Thymus (tissue), 11 donors: ENCODE measurements at regions not wholly inside any gene's neighbourhood (a gene's known extent, or its start where the extent isn't known, plus 50 kb on each side); places are given as distances from the start of the nearest gene placed in this dataset.
A peak's percentile ranks its signal among the peaks of the same experiment; 100 is the strongest.
"Not testable (repeated sequence)": the region's sequence is repeated elsewhere in the genome, so short reads cannot be mapped to it uniquely, and the experiment has no call there.

ENCODE experiments used
- DNase-seq, 9 donors: peaks; one replicate each; pipeline ENCODE4 v3.0.0-alpha.2; 2013; ENCODE audit warnings: low spot score in 9 of 9, low read depth in 6 of 9, missing footprints in 1 of 9
- H3K27ac ChIP-seq, 2 donors: one replicate each; pipeline ENCODE4 v1.5.1; 2013; ENCODE audit warnings: control low read depth in 1 of 2, low read depth in 1 of 2, low read length in 1 of 2, mild to moderate bottlenecking in 1 of 2, moderate library complexity in 1 of 2
- H3K27me3 ChIP-seq, 2 donors: one replicate each; pipeline ENCODE4 v1.5.1; 2013; ENCODE audit warnings: low read length in 1 of 2; ENCODE audit not compliant: control insufficient read depth in 2 of 2, insufficient read depth in 1 of 2
- H3K36me3 ChIP-seq, 2 donors: one replicate each; pipeline ENCODE4 v1.5.1; 2013; ENCODE audit warnings: low read length in 1 of 2, mild to moderate bottlenecking in 1 of 2, moderate library complexity in 1 of 2; ENCODE audit not compliant: control insufficient read depth in 2 of 2, insufficient read depth in 2 of 2
- H3K4me1 ChIP-seq, 2 donors: one replicate each; pipeline ENCODE4 v1.5.1; 2013; ENCODE audit warnings: low read length in 2 of 2; ENCODE audit not compliant: control insufficient read depth in 2 of 2, insufficient read depth in 2 of 2
- H3K4me3 ChIP-seq, 2 donors: one replicate each; pipeline ENCODE4 v1.5.1; 2013; ENCODE audit warnings: low read length in 2 of 2, control low read depth in 1 of 2, mild to moderate bottlenecking in 1 of 2
- H3K9me3 ChIP-seq, 2 donors: one replicate each; pipeline ENCODE4 v1.5.1; 2013; ENCODE audit warnings: low read length in 1 of 2, mild to moderate bottlenecking in 1 of 2; ENCODE audit not compliant: control insufficient read depth in 2 of 2, insufficient read depth in 1 of 2
- WGBS: extraction: QIAGEN DNeasy Blood & Tissue Kit; methylation state at CpG from one replicate; pipeline ENCODE4 v1.1.7; 2013; 5-methylcytosine and 5-hydroxymethylcytosine counted together
- donor health status: healthy.

DNA sequence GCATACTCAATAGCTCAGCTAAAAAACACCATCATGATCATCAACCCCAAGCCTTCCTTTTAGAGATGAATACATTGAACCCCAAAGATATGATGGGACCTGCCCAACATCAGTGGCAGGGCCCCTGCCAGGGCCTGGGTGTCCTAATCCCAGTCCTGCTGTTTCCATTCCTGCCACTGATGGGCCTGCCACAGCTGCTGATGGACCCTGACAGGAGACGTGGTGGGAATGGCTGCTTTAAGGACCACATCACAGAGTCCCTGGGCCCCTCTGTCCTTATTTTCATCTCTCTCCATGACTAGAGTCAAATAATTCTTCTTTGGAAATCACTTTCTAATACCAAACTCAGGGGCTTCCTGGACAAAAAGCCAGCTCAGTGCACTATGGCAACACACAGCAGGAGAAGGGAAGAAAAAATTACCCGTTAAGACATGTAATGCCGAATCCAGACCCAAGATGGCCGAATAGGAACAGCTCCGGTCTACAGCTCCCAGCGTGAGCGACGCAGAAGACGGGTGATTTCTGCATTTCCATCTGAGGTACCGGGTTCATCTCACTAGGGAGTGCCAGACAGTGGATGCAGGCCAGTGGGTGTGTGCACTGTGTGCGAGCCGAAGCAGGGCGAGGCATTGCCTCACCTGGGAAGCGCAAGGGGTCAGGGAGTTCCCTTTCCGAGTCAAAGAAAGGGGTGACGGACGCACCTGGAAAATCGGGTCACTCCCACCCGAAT is 160.6 kb upstream of the THBS1 start:
- not testable (repeated sequence) for H3K4me3 ChIP-seq, H3K27me3 ChIP-seq, H3K36me3 ChIP-seq, H3K9me3 ChIP-seq, DNase-seq, H3K4me1 ChIP-seq
- WGBS = 89% methylated on average over 14 of the region's 19 CpGs
- H3K27ac ChIP-seq = peak overlapping the region; percentile 2 to 70

DNA sequence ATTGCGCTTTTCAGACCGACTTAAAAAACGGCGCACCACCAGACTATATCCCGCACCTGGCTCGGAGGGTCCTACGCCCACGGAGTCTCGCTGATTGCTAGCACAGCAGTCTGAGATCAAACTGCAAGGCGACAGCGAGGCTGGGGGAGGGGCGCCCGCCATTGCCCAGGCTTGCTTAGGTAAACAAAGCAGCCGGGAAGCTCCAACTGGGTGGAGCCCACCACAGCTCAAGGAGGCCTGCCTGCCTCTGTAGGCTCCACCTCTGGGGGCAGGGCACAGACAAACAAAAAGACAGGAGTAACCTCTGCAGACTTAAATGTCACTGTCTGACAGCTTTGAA is 160.1 kb upstream of the THBS1 start:
- H3K4me1 ChIP-seq, H3K27me3 ChIP-seq: not testable (repeated sequence)

DNA sequence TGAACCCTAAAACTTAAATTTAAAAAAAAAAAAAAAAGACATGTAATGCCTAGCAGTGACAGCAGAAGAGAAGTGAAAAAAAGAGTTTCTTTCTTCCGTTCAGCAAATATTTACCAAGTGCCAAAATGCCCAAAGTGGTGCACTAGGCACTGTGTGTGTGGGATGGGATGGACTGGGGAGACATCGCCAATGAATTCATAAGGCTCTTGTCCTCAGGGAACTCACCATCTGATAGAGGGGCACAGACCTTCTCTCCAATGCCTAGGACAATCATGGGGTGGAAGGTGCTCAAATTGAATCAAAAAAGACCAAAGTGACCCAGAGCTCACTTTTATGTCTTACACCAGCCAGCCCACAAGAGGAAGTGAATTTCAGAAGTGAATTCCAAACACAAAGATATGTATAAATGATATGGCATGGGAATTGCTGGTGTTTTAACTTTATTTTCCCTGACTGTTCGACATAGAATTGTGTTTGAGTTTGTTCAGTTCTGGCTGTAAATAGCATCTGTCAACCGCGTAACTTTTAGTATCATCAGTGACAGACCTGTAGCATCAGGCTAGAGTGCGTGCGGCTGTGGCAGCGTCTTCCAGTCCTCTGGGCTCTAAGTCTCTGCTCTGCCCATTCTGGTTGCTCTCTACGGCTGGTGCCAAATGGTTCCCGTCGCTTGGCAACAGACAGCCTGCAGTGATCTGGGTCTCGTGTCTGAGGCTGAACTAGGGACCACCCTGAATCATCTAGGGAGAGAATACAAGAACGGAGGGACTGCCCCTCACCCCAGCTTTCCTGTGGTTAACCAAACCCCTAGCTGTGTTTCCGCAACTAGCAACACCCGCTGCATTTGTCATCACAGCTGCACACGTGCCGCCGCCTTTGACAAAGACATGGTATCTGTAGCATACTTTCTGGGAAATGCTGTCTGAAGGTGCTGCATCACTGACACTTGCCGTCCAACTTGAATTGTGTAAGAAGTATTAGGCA is 154.0 kb upstream of the THBS1 start:
- H3K27ac ChIP-seq = peak overlapping the region; percentile 19 to 89
- H3K4me3 ChIP-seq = peak overlapping the region; percentile 15 to 24
- DNase-seq = peak; percentile 79 to 98 (median 92)
- peaks cover 35 to 43% of the 10 kb centered on the region in 2 donors for H3K4me1 ChIP-seq
- 8% methylated on average over 19 of the region's 19 CpGs for WGBS
- no peaks in the 10 kb centered on the region for H3K9me3 ChIP-seq
- H3K36me3 ChIP-seq = no peaks in the 10 kb centered on the region
- no peaks in the 10 kb centered on the region for H3K27me3 ChIP-seq

More for the DNA sequence above, 160.1 kb upstream of the THBS1 start:
- H3K9me3 ChIP-seq, H3K27ac ChIP-seq, H3K36me3 ChIP-seq, H3K4me3 ChIP-seq, DNase-seq: not testable (repeated sequence)
- 87% methylated on average over 14 of the region's 14 CpGs for WGBS

DNA sequence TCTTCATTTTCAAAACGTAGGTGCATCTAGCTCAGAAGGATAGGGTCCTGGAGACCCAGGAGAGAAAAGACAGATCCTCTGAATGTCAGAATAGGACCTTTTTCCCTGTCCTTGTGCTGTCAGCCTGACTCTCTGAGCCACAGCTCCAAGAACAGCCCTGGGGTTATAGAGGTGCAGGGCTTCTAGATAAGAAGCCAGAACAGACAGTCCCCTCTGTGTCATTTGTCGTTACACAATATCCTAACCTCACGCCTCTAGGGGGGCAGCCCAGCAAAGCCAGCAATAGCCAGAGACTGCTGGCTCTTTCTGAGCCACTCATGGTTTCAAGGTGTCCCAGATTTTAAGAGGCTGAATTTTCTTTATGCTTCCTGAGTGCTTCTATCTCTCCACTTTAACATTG is 153.2 kb upstream of the THBS1 start:
- no peaks in the 10 kb centered on the region for H3K27me3 ChIP-seq
- no peaks in the 10 kb centered on the region for H3K9me3 ChIP-seq
- H3K36me3 ChIP-seq = no peaks in the 10 kb centered on the region
- no peak overlapping the region for H3K4me3 ChIP-seq
- DNase-seq = peak in 2 of 9 donors; percentile 12 to 26
- H3K4me1 ChIP-seq = peaks cover 36 to 43% of the 10 kb centered on the region in 2 donors
- H3K27ac ChIP-seq = peak overlapping the region; percentile 52 to 89
- WGBS = 7% methylated on average over 3 of the region's 3 CpGs

DNA sequence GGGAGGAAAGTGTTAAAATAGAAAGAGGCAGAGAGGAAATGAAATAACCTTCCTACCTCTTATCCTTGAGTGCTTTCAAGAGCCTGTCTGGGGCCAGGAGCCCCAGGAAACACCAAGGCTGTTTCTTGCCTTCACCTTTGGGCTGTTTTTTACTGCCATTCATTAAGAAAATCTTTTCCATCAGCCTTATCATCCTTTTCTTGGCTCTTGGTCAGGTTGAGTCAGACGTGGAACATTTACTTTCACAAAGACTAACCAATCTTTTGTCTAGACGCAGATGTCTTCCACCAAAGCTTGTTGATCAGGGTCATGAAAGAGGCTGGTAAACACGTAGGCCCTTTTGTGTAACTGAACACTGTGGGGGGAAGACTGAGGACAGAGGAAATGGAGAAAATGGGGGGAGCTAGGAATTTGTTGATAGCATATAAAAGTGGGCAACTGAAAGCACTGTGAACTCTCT is 151.0 kb upstream of the THBS1 start:
- Histone ChIP-seq H3K27me3 (no peaks in the 10 kb centered on the region), H3K4me3 (no peak overlapping the region), H3K9me3 (no peaks in the 10 kb centered on the region), H3K4me1 (peaks cover 40 to 47% of the 10 kb centered on the region in 2 donors), H3K27ac (peak overlapping the region; percentile 46 to 58), H3K36me3 (no peaks in the 10 kb centered on the region)
- peak in 4 of 9 donors; percentile 26 to 70 (median 34) for DNase-seq
- WGBS = 10% methylated on average over 3 of the region's 3 CpGs

DNA sequence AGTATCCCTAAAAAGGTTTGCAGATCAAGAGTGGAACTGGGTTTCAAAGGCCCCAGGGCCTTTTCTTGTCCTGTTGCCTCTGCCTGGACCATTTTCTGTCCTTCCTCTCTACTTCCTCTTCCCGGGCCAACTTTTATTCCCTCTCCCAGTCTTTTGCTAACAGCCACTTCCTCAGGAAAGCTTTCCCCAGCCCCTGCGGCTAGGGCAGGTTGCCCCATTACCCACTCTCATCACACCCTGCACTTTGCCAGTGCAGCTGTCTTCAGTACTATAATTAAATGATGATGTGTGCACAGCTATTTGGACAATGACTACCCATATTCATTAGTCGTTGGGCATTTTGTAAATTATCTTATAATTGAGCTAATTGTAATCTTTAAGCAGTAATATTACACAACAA is 150.5 kb upstream of the THBS1 start:
- H3K4me3 ChIP-seq = no peak overlapping the region
- H3K27me3 ChIP-seq = no peaks in the 10 kb centered on the region
- 66% methylated on average over 3 of the region's 3 CpGs for WGBS
- H3K9me3 ChIP-seq = no peaks in the 10 kb centered on the region
- DNase-seq = no peak
- H3K36me3 ChIP-seq = no peaks in the 10 kb centered on the region
- peaks cover 40 to 47% of the 10 kb centered on the region in 2 donors for H3K4me1 ChIP-seq
- H3K27ac ChIP-seq = peak overlapping the region; percentile 46 to 58

DNA sequence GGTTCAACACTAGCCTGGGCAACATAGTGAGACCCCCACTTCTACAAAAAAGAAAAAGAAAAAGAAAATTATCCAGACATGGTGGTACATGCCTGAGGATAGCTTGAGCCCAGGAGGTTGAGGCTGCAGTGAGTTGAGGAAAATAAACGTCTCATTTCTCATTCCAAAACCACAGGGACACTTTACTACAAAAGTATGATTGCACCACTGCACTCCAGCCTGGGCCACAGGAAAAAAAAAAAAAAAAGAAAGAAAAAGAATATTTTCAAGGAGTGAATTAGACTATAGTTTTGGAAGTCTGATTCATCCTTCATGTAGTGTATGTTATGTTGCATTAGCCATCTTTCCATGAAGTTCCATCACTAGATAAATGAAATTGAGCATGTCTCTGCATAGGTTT is 149.5 kb upstream of the THBS1 start:
- Histone ChIP-seq H3K4me3 (no peak overlapping the region), H3K4me1 (peaks cover 40 to 47% of the 10 kb centered on the region in 2 donors), H3K36me3 (no peaks in the 10 kb centered on the region), H3K9me3 (no peaks in the 10 kb centered on the region), H3K27ac (no peak overlapping the region), H3K27me3 (no peaks in the 10 kb centered on the region)
- 49% methylated on average over 1 of the region's 1 CpG for WGBS
- DNase-seq = no peak

DNA sequence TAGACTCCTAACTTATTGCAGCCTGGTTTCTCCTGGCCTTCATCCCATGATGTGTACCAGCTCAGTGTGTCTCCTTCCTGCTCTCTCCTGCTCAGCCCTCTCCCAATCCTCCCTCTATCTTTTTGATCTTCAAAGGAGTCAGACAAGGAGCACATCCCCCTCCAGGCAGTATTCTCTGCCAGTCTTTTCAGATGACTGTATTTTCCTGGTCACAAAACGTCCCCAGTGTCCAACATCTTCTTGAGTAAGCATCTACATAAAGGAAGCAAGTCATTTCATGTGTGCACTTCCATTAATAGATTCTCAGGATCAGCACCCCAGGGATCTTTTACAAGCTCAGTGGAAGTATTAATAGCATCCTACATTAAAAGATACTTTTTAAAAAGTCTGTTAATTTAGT is 148.9 kb upstream of the THBS1 start:
- Histone ChIP-seq H3K4me3 (no peak overlapping the region), H3K36me3 (no peaks in the 10 kb centered on the region), H3K27me3 (no peaks in the 10 kb centered on the region), H3K9me3 (no peaks in the 10 kb centered on the region), H3K27ac (no peak overlapping the region), H3K4me1 (peaks cover 35 to 41% of the 10 kb centered on the region in 2 donors)
- DNase-seq = no peak
- 96% methylated on average over 1 of the region's 1 CpG for WGBS

DNA sequence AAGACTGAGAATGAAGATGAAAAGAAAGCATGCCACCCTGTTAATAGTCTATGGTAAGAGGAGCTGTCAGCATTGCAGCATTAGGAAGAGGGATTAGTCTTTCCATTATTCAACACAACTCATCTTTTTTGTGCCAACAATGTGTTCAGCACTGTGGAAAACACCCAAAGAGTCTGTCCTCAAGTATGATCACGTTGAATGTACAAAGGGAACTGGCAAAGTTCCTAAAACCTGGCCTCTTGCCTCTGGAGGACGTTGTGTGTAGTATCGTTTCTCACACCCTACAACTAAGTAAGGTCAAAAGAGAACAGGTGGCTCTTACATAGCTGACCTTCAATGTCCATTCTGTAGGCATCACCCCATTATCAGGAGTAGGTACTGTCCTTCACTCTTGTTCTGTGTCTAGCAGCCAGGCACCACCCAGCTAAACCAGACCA is 147.9 kb upstream of the THBS1 start:
- peaks cover 30 to 32% of the 10 kb centered on the region in 2 donors for H3K4me1 ChIP-seq
- no peak for DNase-seq
- WGBS = 93% methylated on average over 3 of the region's 3 CpGs
- no peaks in the 10 kb centered on the region for H3K36me3 ChIP-seq
- no peaks in the 10 kb centered on the region for H3K9me3 ChIP-seq
- no peaks in the 10 kb centered on the region for H3K27me3 ChIP-seq
- no peak overlapping the region for H3K27ac ChIP-seq
- no peak overlapping the region for H3K4me3 ChIP-seq
